HEK293 (cell line): ENCODE measurements at regions not wholly inside any gene's neighbourhood (a gene's known extent, or its start where the extent isn't known, plus 50 kb on each side); places are given as distances from the start of the nearest gene placed in this dataset.

Experiments used
- CTCF ChIA-PET: fragments of 350-600 bp; formaldehyde crosslinking; extraction: SDS; loops from one replicate; lab custom pipeline; 2021; ENCODE audit warnings: antibody characterized with exemption; lab: Yijun Ruan, JAX
- POLR2A ChIA-PET: fragments of 300-600 bp; formaldehyde crosslinking; extraction: SDS; loops from one replicate; lab custom pipeline; 2020; ENCODE audit warnings: antibody characterized with exemption, inconsistent platforms; lab: Yijun Ruan, JAX
- H3K27ac ChIP-seq: fragments of 200-500 bp; sonication (Bioruptor generic); 2 replicates; pipeline ENCODE4 v1.5.1; 2014; ENCODE audit warnings: low read depth, low read length, control low read depth, inconsistent platforms; ENCODE audit errors: extremely low read depth
- H3K36me3 ChIP-seq, 2 experiments: fragments of 200-500 bp in 1 of 2; sonication (Bioruptor generic) in 1 of 2; 1 replicate in 1 of 2; 2 replicates in 1 of 2; pipeline ENCODE4 v1.5.1; 2014 to 2017; ENCODE audit warnings: inconsistent platforms in 2 of 2, low read length in 2 of 2; ENCODE audit not compliant: control insufficient read depth in 2 of 2, insufficient read depth in 1 of 2
- H3K4me1 ChIP-seq: fragments of 200-500 bp; sonication (Bioruptor generic); 2 replicates; pipeline ENCODE4 v1.5.1; 2014; ENCODE audit warnings: mild to moderate bottlenecking, low read length, inconsistent platforms; ENCODE audit not compliant: control insufficient read depth, insufficient read depth
- H3K4me3 ChIP-seq: 2 replicates; pipeline ENCODE4 v1.5.1; 2011; ENCODE audit warnings: low read depth, mild to moderate bottlenecking, control low read depth, low read length, moderate library complexity
- H3K9me3 ChIP-seq: fragments of 200-500 bp; sonication (Bioruptor generic); 2 replicates; pipeline ENCODE4 v1.5.1; 2014; ENCODE audit warnings: low read depth, low read length, inconsistent platforms; ENCODE audit not compliant: control insufficient read depth, insufficient read depth
- GLIS1 ChIP-seq: fragments of 450-650 bp; formaldehyde crosslinking; IDR thresholded peaks from 2 replicates; pipeline ENCODE4 v1.5.1; 2016; ENCODE audit warnings: missing biosample characterization, missing genetic modification characterization
- OVOL3 ChIP-seq: fragments of 450-650 bp; formaldehyde crosslinking; IDR thresholded peaks from 2 replicates; pipeline ENCODE4 v1.5.1; 2016; ENCODE audit warnings: missing biosample characterization, missing genetic modification characterization
- SETDB1 ChIP-seq: IDR thresholded peaks from one replicate; pipeline ENCODE4 v1.6.1; 2017; ENCODE audit warnings: mild to moderate bottlenecking, low read length, moderate library complexity, mixed read lengths; ENCODE audit not compliant: insufficient read length
- ZBTB8A ChIP-seq: fragments of 450-650 bp; formaldehyde crosslinking; IDR thresholded peaks from 2 replicates; pipeline ENCODE4 v1.5.1; 2016; ENCODE audit warnings: missing biosample characterization, missing genetic modification characterization
- ZFP3 ChIP-seq: fragments of 450-650 bp; formaldehyde crosslinking; IDR thresholded peaks from 2 replicates; pipeline ENCODE4 v1.5.1; 2016; ENCODE audit warnings: low read depth, missing biosample characterization, missing genetic modification characterization
- ZNF10 ChIP-seq: fragments of 450-650 bp; formaldehyde crosslinking; IDR thresholded peaks from 2 replicates; pipeline ENCODE4 v1.5.1; 2017; ENCODE audit warnings: missing biosample characterization, missing genetic modification characterization
- ZNF112 ChIP-seq: fragments of 450-650 bp; formaldehyde crosslinking; IDR thresholded peaks from 2 replicates; pipeline ENCODE4 v1.5.0; 2017; ENCODE audit warnings: missing biosample characterization, missing genetic modification characterization
- ZNF121 ChIP-seq: fragments of 450-650 bp; formaldehyde crosslinking; IDR thresholded peaks from 2 replicates; pipeline ENCODE4 v1.5.1; 2016; ENCODE audit warnings: missing biosample characterization, missing genetic modification characterization
- ZNF138 ChIP-seq: fragments of 450-650 bp; formaldehyde crosslinking; IDR thresholded peaks from 2 replicates; pipeline ENCODE4 v1.5.1; 2016; ENCODE audit warnings: missing biosample characterization, missing genetic modification characterization, borderline replicate concordance
- ZNF302 ChIP-seq: fragments of 450-650 bp; formaldehyde crosslinking; IDR thresholded peaks from 2 replicates; pipeline ENCODE4 v1.5.1; 2016; ENCODE audit warnings: missing biosample characterization, missing genetic modification characterization, low read depth
- ZNF423 ChIP-seq: fragments of 450-650 bp; formaldehyde crosslinking; IDR thresholded peaks from 2 replicates; pipeline ENCODE4 v1.5.1; 2016; ENCODE audit warnings: missing biosample characterization, missing genetic modification characterization
- ZNF664 ChIP-seq: fragments of 450-650 bp; formaldehyde crosslinking; IDR thresholded peaks from 2 replicates; pipeline ENCODE4 v1.5.1; 2016; ENCODE audit warnings: missing biosample characterization, missing genetic modification characterization
- ZNF768 ChIP-seq: fragments of 450-650 bp; formaldehyde crosslinking; IDR thresholded peaks from 2 replicates; pipeline ENCODE4 v1.5.1; 2018; ENCODE audit warnings: missing biosample characterization, mild to moderate bottlenecking, missing genetic modification characterization
- ZNF785 ChIP-seq: fragments of 450-650 bp; formaldehyde crosslinking; IDR thresholded peaks from 2 replicates; pipeline ENCODE4 v1.5.1; 2016; ENCODE audit warnings: missing biosample characterization, missing genetic modification characterization
- ZSCAN16 ChIP-seq: fragments of 450-650 bp; formaldehyde crosslinking; IDR thresholded peaks from 2 replicates; pipeline ENCODE4 v1.5.1; 2016; ENCODE audit warnings: missing biosample characterization, missing genetic modification characterization
- TF ChIP-seq, protein P1 (sequence below): fragments of 450-650 bp; formaldehyde crosslinking; IDR thresholded peaks from 2 replicates; pipeline ENCODE4 v1.5.1; 2016; ENCODE audit warnings: missing biosample characterization, missing genetic modification characterization
- TF ChIP-seq, protein P2 (sequence below): fragments of 450-650 bp; formaldehyde crosslinking; IDR thresholded peaks from 2 replicates; pipeline ENCODE4 v1.5.1; 2016; ENCODE audit warnings: missing biosample characterization, missing genetic modification characterization
- TF ChIP-seq, protein P3 (sequence below): fragments of 450-650 bp; formaldehyde crosslinking; IDR thresholded peaks from 2 replicates; pipeline ENCODE4 v1.5.1; 2016; ENCODE audit warnings: missing biosample characterization, missing genetic modification characterization
- TF ChIP-seq, protein P4 (sequence below): fragments of 450-650 bp; formaldehyde crosslinking; IDR thresholded peaks from 2 replicates; pipeline ENCODE4 v1.5.1; 2016; ENCODE audit warnings: missing biosample characterization, missing genetic modification characterization

DNA sequence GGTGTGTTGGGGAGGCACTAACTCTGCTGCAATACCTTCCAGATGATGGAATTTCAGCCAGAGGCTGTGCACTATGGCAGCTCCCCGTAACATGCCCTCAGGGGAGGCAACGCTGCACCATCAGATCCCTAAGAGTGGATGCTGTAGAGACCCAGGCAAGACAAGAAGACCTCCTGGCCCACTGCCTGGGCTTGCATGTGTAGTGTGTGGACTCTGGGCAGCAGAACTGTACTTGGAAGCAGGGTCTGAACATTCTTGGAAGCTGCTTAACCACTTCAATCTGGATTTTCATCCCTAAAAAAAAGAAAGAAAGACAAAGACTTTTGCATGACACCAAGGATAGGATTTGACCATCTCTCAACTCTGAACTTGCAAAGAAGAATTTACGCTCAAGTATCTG lies 297.5 kb upstream of the NRP1 start (continued):
- no peak for TF ChIP-seq ZNF10 (tag by site-specific recombination)
- TF ChIP-seq ZNF768 (tag by site-specific recombination): no peak
- no peak for TF ChIP-seq ZNF423 (tag by site-specific recombination)
- TF ChIP-seq, protein P1, sequence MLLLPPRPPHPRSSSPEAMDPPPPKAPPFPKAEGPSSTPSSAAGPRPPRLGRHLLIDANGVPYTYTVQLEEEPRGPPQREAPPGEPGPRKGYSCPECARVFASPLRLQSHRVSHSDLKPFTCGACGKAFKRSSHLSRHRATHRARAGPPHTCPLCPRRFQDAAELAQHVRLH (tag by site-specific recombination): no peak

DNA sequence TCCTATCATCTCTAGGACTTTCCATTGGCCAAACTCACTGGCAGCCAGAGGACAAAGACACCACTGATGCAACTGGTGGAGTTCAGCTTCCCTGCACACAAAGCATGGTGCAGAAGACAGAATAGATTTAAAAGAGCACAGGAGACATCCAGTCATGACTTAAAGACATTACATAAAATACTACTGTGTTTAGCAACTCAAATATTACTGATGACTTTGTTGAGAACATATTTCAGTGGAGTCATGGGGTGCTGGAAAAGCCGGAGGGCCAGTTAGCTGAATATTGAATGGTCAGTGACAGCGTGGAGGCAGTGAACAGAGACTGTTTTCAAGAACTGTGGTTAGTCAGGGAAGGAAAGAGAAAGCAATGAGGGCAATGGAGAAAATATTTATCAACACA lies 296.3 kb upstream of the NRP1 start:
- no peak overlapping the region for H3K27ac ChIP-seq
- no peaks in the 10 kb centered on the region for H3K9me3 ChIP-seq
- TF ChIP-seq, protein P2, sequence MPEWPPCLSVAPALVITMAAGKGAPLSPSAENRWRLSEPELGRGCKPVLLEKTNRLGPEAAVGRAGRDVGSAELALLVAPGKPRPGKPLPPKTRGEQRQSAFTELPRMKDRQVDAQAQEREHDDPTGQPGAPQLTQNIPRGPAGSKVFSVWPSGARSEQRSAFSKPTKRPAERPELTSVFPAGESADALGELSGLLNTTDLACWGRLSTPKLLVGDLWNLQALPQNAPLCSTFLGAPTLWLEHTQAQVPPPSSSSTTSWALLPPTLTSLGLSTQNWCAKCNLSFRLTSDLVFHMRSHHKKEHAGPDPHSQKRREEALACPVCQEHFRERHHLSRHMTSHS (tag by site-specific recombination): no peak
- TF ChIP-seq, protein P3, sequence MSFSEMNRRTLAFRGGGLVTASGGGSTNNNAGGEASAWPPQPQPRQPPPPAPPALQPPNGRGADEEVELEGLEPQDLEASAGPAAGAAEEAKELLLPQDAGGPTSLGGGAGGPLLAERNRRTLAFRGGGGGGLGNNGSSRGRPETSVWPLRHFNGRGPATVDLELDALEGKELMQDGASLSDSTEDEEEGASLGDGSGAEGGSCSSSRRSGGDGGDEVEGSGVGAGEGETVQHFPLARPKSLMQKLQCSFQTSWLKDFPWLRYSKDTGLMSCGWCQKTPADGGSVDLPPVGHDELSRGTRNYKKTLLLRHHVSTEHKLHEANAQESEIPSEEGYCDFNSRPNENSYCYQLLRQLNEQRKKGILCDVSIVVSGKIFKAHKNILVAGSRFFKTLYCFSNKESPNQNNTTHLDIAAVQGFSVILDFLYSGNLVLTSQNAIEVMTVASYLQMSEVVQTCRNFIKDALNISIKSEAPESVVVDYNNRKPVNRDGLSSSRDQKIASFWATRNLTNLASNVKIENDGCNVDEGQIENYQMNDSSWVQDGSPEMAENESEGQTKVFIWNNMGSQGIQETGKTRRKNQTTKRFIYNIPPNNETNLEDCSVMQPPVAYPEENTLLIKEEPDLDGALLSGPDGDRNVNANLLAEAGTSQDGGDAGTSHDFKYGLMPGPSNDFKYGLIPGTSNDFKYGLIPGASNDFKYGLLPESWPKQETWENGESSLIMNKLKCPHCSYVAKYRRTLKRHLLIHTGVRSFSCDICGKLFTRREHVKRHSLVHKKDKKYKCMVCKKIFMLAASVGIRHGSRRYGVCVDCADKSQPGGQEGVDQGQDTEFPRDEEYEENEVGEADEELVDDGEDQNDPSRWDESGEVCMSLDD (tag by site-specific recombination): no peak
- no peak for TF ChIP-seq ZNF664
- TF ChIP-seq ZNF112 (tag by site-specific recombination): no peak
- no peak for TF ChIP-seq ZFP3 (tag by site-specific recombination)
- TF ChIP-seq, protein P4, sequence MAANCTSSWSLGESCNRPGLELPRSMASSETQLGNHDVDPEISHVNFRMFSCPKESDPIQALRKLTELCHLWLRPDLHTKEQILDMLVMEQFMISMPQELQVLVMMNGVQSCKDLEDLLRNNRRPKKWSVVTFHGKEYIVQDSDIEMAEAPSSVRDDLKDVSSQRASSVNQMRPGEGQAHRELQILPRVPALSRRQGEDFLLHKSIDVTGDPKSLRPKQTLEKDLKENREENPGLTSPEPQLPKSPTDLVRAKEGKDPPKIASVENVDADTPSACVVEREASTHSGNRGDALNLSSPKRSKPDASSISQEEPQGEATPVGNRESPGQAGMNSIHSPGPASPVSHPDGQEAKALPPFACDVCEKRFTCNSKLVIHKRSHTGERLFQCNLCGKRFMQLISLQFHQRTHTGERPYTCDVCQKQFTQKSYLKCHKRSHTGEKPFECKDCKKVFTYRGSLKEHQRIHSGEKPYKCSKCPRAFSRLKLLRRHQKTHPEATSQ (tag by site-specific recombination): no peak
- TF ChIP-seq, all 188 proteins: peak for 0
- Histone ChIP-seq H3K4me1 (no peaks in the 10 kb centered on the region), H3K36me3 (no peaks in the 10 kb centered on the region), H3K4me3 (no peak overlapping the region)
- ChIA-PET CTCF (no interaction called here), POLR2A (no interaction called here)

DNA sequence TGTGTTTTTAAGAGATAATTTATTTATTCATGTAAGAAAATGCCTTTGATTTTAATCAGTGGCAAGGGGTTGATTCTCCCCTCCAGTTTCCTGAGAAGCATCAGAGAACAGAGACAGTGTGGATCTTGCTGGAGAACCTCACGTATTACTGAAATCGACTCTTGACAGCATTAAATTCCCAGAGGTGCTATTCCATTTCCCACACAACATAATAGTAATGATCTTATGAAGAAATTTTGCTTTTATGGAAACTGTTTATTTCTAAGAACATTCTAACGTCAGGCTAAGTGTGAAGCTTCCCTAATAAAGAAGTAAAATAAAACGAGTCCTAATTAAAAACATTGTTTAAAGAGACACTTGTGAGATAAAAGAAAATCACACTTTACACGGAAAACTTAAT lies 293.1 kb upstream of the NRP1 start:
- POLR2A ChIA-PET: no interaction called here
- Histone ChIP-seq H3K4me3 (no peak overlapping the region), H3K4me1 (no peaks in the 10 kb centered on the region), H3K27ac (no peak overlapping the region), H3K36me3 (no peaks in the 10 kb centered on the region), H3K9me3 (no peaks in the 10 kb centered on the region)
- CTCF ChIA-PET: no interaction called here
- no peak for TF ChIP-seq ZNF302 (tag by site-specific recombination)
- TF ChIP-seq GLIS1 (tag by site-specific recombination): no peak
- no peak for TF ChIP-seq ZNF121
- TF ChIP-seq ZNF785: no peak
- no peak for TF ChIP-seq ZSCAN16 (tag by site-specific recombination)
- TF ChIP-seq ZBTB8A (tag by site-specific recombination): no peak
- no peak for TF ChIP-seq SETDB1
- no peak for TF ChIP-seq OVOL3 (tag by site-specific recombination)
- no peak for TF ChIP-seq ZNF138
- TF ChIP-seq, all 188 proteins: peak for 0
